ENCODE measurements at regions not wholly inside any gene's neighbourhood (a gene's known extent, or its start where the extent isn't known, plus 50 kb on each side); places are given as distances from the start of the nearest gene placed in this dataset.

- peak in 1 of 6 experiments; percentile 13 for DNase-seq
These were observed 160.6 kb downstream of the BCOR start for GRCh38 chrX:39936886-39937770.

GRCh38 chrX:39938466-39938865 is 159.3 kb downstream of the BCOR start:
- no peak for DNase-seq

DNA sequence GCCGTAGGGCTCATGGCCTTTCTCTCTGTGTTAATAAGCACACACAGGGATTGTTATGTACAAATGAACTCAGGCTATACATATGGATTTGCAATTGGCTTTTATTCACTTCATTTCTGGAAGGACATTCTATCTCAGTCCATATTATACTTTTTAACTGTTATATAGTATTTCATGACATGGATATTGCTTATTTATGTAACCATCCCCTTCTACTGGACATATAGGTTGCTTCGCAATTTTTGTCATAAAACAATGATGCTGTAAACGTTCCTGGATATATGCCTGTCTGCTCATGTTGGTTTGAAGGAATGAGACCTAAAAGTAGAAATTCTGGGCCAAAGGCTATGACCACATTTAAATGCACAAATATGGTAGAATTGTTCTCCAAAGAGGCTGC is 158.1 kb downstream of the BCOR start:
- DNase-seq, result no peak

GRCh38 chrX:39941332-39941920 is 156.3 kb downstream of the BCOR start:
- no peak for DNase-seq

DNA sequence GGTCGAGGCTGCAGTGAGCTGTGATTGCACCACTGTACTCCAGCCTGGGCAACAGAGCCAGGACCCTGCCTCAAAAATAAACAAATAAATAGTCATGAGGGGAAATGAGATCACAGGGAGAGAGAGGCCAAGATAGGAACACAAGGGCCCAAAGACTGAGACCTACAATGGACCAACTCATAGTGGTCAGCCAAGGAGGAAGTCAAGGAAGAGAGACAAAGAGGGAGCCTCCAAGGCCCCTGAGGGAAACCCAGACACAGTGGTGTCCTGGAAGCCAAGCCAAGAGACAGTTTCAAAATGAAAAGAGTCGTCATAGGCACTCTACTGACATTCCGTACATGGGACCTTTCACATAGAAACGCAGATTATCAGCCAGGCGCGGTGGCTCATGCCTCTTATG is 153.3 kb downstream of the BCOR start:
- no peak for DNase-seq

DNA sequence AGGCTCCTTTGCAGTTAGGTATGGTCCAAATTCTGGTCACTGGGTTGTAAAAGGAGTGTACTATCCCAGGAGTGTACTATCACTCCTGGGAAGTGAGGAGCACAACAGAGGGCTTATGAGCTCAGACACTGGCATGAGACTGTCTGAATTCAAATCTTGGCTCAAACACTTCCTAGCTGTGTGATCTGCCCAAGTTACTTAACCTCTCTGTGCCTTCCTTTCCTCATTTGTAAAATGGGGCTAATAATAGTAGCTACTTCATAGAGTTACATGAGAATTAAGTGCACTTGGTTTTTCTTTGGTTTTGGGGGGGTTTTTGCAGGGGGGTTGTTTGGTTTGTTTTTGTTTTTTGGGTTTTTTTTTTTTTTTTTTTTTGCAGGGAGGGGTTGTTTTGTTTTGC is 152.0 kb downstream of the BCOR start:
- DNase-seq, result no peak

- DNase-seq, result no peak
These were observed 150.9 kb downstream of the BCOR start for GRCh38 chrX:39946822-39947221.

DNA sequence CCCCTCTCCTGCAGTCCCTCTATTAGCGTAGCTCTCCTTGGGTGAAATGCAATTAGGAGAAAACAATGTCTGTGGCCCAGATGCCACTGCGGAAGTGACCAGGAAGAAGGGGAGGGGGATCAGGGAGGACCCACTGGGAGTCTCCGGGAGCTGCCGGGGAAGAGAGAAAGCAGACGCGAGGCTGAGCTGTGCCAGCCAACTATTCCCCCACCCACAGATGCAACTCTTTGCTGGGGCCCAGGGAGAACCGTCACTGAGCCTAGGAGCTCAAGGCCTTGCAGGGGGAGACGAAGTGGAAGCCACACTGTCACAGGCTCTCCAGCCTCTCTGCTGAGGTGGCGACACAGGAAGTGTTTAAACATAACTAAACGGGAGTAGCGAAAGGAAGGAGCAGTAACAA is 149.2 kb downstream of the BCOR start:
- DNase-seq, result no peak

DNA sequence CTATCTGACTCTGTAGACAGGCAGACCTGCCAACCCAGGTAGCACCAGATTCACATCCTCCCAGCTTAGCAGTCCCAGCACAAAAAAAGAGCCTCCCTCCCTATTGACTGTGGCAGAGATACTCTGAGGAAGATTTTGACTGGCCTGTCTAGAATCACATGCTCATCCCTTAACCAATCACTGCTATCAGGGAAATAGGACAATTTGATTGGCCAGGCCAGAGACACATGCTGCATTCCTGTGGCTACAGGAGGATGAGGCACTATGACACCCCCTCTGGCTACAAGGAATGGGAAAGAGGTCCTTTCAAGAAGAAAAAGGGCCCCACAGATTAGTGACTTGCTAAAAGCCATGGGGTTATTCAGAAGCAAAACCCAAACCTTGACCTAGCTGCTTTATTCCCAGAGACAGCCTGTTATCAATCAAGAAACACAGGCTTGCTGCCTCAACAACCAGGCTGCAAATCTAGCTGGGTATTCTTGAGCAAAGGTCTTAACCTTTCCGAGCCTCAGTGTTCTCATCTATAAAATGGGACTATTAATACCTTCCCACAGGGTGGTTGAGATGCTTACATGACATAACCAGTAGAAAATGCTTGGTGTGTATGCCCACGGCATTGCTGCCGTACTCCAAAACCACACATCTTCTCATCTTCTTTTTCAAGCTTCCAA is 147.6 kb downstream of the BCOR start:
- no peak for DNase-seq

GRCh38 chrX:39952989-39953388 is 144.8 kb downstream of the BCOR start:
- no peak for DNase-seq

DNA sequence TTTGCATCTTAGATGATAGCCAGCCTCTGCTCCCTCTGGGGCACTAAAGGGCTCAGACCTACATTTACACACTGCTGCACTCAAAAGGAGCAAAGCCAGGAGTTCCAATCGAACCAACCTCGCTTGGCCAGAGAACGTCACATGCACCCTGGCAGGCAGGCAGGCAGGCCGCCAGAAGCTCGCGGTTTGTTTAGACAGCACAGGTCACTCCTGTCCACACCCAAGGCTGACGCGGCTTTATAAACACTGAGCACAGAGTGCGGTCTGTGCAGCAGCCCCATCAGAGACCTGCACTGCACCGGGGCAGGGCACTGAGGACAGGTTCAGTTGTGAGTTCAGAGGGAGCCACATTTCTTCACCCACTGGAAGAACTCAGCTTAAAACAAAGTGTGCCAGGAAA is 143.9 kb downstream of the BCOR start:
- no peak for DNase-seq

- DNase-seq, result no peak
These were observed 142.9 kb downstream of the BCOR start for GRCh38 chrX:39954851-39955250.

- peak in 1 of 6 experiments; percentile 3 for DNase-seq
These were observed 142.1 kb downstream of the BCOR start for GRCh38 chrX:39955625-39956024.

DNA sequence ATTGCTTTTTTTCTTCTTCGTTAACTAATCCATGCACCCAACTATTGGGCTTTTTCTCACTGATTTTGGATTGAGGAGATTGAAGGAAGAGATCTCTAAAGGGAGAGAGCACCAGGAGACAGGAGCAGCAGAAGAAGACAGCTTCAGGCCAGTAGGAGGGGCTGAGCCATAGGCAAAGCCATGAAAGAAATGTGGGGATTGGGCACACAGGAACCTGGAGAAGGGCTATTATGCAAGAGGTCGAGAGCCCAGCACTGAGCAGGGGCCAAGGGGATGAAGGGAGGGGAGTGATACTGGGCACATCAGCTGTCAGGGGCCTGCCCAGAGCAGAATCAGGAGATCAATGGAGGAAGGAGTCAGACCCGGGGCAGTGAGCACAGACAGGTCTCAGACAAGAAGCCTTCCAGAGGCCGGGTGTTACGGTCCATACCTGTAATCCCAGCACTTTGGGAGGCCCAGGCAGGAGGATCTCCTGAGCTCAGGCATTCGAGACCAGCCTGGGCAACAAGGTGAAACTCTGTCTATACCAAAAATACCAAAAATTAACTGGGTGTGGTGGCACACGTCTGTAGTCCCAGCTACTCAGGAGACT is 140.9 kb downstream of the BCOR start:
- no peak for DNase-seq

GRCh38 chrX:39957816-39958566 is 139.8 kb downstream of the BCOR start:
- DNase-seq, result no peak

DNA sequence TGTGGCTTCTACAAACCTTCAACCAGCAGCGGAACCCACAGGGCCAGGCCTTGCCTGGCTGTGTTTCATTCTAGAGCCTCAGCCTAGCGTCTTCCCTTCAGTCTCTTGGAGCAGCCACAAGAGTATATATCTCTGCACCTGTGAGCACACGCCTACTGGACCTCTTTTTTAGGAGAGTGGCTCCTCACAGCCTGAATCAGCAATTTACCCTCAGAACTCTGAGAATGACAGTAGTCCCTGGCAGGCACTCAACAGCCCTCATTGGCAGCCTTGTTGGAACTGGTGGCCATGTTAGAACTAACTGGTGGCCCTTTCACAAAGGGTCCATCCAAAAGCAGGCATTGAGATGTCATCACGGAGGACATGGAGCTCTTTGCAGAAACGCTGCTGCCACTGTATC is 138.9 kb downstream of the BCOR start:
- no peak for DNase-seq

DNA sequence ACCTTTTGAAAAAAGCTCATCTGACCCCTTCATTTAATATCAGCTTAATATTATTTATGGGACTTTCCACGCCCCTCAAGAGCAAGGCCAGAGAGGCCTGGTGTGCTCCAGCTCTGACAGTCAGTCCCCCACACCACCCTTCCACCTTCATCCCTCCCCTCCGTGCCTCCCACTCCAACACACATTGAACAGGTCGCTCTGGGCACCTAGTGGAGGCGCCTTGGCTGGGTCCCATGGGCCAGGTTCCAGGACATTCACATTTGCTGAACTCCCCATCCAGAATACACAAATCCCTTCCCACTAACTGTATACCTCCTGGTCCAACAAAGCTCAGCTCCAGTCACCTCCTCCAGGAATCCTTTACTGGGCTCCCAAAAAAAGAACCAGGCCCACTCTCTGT is 137.5 kb downstream of the BCOR start:
- no peak for DNase-seq

DNA sequence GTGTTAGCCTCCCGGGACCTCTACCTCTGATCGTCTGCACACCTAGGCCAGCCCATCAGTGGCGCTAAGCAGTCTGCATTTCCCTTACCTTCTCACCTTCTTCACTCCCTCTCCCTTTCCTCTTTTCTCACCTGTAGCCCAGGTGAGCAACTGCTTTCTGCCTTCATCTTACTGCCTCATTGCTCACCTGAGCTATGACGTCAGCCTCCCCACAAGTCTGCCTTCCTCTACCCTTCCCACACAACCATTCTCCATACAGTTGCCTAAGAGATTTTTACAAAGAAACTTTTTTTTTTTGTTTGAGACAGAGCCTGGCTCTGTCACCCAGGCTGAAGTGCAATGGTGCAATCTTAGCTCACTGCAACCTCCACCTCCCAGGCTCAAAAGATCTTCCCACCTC is 136.3 kb downstream of the BCOR start:
- DNase-seq, result no peak

- no peak for DNase-seq
These were observed 132.6 kb downstream of the BCOR start for GRCh38 chrX:39965051-39965573.

DNA sequence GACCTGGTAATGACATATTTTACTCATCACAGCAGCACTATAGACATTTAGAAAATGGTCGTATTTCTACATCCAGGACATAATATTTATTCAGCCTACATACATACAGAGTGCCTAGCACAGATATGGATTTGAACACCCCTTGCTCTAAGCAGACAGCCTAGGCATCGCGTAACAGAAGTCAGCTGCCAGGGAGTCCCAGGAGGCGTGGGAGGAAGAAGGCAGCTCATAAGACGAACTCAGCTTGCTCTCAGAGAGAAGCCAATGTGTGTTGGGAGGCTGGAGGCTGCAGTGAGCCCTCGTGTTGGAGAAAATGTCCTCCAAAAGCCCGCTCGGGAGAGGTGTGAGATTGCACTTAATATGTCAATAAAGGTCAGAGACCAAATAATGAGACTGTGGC is 131.6 kb downstream of the BCOR start:
- DNase-seq, result no peak

DNA sequence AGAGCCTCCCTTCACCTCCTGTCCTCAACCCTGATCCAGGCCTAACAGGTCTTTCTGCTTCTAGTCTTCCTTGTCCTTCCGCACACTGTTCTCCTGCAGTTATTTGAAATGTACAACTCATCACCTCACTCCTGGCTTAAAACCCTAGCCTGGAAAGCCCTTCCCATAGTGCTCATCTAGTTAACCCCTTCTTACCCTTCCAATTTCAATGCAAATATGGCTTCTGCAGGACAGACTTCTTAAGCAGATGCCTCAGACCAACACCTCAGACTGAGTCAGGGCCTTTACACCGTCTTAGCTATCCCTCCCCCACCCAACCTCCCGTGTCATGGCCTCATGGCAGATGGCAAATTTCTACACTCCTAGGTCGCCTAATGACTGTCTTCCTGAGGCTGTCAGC is 130.4 kb downstream of the BCOR start:
- DNase-seq, result no peak

GRCh38 chrX:39969099-39969818 is 128.5 kb downstream of the BCOR start:
- DNase-seq, result peak in 4 of 6 experiments; percentile 4 to 21 (median 12)

All from stimulated activated naive CD4-positive, alpha-beta T cell (primary cell).